ENCODE measurements at regions not wholly inside any gene's neighbourhood (a gene's known extent, or its start where the extent isn't known, plus 50 kb on each side); places are given as distances from the start of the nearest gene placed in this dataset.

DNA sequence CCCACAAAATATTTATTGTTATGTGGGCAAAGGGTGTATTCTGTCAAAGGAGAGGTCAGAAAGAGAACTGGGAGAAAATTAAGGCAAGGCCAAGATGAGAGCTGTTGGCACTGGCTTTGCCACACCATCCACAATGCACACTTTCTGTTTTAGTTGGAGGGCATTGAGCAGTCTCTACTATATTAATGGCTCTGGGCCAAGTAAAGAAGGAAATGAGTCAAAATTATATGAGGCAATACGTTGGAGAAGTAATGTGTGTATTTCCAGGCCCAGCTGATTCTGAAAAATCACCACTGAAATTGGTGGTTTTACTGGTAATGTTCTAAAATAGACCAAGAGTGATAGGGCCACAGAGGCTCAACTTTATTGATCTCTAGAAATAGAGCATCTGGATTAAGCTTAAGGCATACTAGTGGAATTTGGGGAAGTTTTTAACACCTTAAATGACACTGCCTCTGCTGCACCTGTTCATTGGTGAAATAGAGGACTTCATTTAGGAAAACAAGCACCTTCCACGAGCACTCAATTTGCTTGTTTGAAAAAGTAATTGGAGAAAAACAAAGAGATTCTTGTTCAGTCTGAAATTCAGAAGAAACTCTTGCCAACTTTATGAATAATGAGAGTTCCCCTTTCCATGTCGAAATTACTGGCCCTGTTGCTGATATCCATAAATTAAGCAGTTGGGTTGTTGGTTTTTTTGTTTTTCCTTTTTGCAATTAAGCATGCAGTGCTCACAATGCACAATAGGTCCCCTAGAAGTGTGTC lies 424.9 kb downstream of the ADGRL2 start:
- DNase-seq: peak in 1 of 2 donors; percentile 75

DNA sequence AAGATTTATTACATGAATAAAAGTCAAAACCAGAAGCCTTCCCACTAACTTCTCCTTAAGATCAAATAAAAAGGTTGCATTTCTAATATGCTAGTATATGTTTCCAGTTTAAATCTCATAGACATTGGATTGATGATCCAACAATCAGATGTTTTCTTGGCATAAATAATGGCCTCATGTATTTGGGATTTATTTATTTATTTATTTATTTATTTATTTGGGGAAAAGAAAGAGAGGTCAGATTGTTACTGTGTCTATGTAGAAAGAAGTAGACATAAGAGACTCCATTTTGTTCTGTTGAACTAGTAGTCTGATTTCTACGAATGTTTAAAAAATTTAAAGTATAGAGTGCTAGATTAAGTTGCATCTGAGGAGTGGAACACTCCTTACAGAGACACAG lies 422.4 kb downstream of the ADGRL2 start:
- no peak for DNase-seq

GRCh38 chr1:82221721-82222120 lies 421.0 kb downstream of the ADGRL2 start:
- no peak for DNase-seq

- no peak for DNase-seq
Measured at GRCh38 chr1:82220754-82221153, 420.0 kb downstream of the ADGRL2 start.

- DNase-seq: no peak
Measured at GRCh38 chr1:82219841-82220240, 419.1 kb downstream of the ADGRL2 start.

DNA sequence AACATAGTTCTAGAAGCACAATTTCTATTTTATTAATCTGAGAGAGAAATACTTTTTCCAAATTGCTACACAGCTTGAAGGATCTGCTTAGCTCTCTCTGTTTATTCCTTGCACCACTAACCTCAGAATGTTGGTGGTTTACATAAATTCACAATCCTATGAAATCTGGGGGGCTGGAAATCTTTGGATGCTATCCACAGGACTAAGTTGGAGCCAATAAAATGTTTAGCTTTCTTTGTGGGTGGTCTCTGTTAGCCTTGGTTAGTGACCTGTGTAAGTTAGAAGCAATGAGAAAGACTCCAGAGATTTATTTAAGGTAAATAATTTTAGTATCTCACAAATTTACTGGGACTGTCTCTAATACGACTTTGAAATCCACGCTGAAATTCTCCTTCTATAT lies 418.1 kb downstream of the ADGRL2 start:
- DNase-seq: no peak

DNA sequence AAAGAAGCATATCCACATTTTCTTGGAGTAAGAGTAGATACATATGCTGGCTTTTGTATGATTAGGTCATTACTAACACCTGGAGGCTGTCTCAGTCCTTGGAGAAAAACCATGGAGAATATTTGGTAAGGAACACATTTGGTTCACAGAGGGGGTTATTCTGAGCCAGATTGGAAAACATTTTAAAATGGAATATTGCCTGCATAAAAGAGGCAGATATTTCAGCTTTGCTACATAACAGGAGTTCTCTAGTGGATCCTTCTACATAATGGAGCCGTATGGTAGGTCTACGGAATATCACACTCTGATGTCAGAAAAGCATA lies 415.1 kb downstream of the ADGRL2 start:
- no peak for DNase-seq

DNA sequence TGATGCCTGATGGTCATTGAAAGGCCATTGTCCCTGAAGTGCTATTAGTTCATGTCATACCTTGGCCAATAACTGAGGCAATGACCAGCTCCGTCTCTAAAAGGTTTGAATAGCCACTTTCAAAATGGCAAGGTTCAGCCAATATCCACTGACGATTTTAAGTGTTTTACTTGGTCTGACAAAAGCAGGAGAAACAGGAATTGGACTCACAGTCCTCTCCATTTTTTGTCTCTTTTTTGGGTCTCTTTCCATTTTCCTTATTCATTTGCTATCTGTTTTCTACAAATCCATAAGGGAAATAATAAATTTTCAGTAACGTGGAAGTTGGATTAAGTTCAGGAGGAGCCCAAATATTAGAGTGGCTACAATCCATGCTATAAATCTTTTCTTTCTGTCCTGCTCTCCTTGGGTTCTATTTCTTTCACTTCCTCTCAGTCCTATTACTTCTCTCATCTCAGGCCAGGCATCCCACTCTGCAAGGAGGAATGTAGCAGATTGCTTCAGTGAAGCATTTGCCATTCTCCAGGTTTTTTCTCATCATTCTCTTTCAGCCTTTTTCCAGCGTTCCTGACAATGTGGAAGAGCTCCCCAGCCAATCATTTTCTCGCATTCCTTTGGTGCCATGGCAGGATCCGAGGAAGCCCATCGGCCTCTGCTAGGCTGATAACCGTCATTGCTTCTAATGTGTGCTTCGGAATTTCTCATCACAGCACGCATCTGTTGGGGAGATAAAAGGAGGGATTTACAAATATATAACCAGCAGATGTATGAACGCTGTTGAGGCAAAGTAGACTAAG lies 414.5 kb downstream of the ADGRL2 start:
- no peak for DNase-seq

DNA sequence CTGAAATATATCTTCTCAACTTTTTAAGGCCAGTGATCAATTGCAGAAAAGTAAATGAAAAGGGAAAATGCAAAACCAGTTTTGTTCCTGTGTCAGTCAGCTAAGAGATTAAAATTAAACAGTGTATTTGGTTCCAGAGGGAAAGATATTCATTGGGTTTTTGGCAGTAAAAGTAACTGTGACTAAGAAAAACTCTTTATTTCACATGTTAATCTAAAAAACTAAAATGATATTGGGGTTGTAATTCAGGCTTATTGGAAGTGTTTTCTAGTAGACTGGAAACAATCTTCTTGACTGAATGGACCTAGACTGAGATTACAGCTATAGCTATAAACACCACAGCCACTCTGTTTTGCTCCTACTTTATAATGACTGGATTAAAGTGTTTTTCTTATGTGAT lies 413.9 kb downstream of the ADGRL2 start:
- no peak for DNase-seq

- DNase-seq: no peak
Measured at GRCh38 chr1:82197606-82198005, 396.9 kb downstream of the ADGRL2 start.

DNA sequence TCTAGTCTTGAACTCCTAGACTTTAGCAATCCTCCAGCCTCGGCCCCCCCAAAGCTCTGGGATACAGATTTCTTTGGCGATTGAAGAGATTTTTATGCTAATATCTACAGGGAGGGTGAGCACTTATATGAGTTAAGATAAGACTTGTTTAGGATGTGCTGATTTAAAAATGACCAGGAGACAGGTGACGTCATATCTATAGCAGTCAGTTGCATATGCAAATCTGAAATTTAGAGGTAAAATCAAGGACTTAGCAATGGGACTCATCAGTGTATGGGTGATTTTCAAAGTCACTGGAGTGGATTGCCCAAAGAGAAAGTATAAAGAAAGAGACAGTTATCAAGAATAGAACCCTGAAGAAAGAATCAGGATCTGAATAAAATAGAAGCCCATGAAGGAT lies 394.5 kb downstream of the ADGRL2 start:
- DNase-seq: no peak

DNA sequence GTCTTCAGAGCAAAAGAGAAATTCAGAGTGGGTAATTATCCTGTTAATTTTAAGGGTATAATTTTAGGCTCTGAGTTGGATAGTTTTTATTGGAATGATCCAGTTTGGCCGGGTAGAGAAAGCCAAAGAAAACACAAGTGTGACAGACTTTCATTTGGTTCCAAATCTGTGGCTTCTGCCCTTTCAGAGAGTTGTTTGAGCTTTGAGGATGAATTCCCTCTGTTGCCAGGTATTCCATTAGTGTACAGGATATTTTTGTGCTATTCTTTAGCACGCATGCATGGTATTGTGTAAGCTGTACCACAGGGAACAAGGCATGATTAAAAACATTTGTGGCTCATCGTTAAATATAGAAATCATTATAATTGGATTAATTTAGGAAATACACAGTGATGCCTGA lies 384.4 kb downstream of the ADGRL2 start:
- no peak for DNase-seq

DNA sequence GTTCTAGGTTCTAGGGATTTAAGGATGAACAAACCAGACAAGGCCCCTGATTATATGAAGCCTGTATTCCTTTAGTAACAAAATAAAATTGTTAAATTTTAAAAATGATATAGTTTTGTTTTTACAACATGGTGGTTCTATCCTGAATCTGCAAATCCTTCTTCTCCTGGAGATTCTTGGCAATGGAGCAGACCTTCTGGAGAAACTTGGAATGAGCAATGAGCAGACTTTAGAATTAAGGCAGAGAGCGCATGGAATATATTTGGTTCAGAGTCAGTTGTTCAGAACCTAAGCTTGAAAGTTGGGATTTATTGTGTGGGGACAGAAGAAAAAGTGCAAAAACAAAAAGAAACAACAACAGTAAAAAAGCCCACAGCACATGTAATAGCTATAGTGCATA lies 381.1 kb downstream of the ADGRL2 start:
- no peak for DNase-seq

DNA sequence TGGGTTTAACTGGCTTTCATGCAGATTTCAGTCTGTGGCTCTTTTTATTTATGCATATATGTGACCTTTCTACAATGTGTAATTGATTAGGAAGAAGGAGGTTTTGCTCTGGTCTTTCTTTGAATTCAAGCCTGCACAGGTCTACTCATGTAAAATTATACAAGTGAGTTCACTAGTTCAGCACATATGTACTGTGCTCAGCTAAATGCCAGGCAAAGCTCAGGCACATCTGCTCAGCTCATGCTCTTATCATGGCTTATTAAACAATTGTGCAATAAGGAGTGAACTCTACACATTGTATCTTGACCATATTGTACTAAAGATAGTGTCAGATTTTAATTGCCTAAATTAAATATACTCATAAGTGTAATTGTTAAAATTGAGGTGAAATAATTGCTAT lies 378.4 kb downstream of the ADGRL2 start:
- no peak for DNase-seq

DNA sequence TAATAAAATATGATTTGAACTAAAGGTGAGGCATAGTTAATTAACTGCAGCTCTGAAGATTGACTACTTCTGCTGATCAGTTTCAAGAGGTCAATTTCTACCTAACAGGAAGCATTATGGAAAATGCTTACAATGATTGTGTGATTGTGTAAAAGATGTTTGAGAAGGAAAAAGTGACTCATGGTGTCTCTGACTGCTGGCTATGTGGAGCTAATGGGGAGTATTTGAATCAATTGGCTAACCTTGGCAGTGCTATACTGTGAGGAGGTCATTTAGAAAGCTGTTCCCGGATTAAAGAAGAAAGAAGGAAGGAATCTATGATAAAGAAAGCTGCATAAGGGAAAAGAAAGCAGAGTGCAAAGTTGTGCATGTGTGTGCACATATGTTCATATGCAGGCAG lies 376.5 kb downstream of the ADGRL2 start:
- DNase-seq: no peak

- DNase-seq: no peak
Measured at GRCh38 chr1:82171955-82172354, 371.2 kb downstream of the ADGRL2 start.

DNA sequence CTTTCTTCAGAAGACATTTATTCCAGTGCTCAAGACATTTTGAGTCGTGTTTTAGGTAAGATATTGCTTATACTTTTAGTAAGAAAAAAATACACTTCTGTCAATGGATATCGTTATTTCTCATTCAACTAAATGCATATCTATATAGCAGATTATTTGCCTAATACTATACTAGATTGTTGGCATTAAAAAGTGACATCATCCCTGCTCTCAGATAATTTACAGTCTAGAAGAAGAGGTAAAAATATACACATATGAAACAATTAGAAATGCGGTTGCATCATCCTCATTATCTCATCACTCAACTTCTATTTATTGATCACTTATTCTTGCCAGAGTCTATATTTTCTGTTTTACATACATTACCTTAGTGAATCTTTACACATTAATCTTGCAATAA lies 367.7 kb downstream of the ADGRL2 start:
- no peak for DNase-seq

- DNase-seq: no peak
Measured at GRCh38 chr1:82165304-82165703, 364.6 kb downstream of the ADGRL2 start.

- DNase-seq: no peak
Measured at GRCh38 chr1:82162486-82163420, 362.0 kb downstream of the ADGRL2 start.

- DNase-seq: peak in 1 of 2 donors; percentile 49
Measured at GRCh38 chr1:82161700-82162141, 361.0 kb downstream of the ADGRL2 start.

DNA sequence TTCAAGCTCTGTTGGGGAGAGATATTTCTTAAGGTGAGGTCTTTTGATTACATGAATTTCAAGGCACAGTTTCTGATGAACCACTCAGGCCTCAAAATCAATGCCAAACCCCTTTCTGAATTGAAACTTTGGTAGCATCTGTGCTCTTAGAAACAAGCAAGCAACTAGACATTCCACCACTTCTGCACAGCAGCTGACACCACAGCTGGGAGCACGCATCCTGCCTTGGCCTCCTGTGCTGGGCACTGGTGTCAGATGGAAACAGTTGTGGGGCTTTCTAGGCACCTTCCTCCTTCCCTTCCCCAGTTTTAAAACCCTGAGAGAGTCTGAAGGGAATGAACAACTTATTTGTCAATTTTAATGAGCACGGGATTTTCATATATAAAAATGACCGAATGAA lies 360.2 kb downstream of the ADGRL2 start:
- DNase-seq: no peak

DNA sequence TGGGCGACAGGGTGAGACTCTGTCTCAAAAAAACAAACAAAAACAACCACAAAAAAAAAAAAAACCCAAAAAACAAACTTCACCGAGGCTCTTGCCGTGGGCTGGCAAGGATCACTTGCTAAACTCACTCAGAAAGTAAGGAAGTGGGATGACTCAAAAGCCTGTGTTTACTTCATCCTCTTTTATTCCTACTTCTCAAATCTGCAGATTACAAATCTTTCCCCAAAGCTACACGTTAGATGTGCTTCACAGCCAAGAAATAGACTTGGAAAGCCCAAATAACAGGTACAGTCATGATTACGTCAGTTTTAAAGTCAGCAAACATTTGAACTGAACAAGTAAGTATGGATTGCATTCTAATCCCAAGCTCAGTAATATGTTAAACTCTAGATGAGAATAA lies 359.3 kb downstream of the ADGRL2 start:
- no peak for DNase-seq

GRCh38 chr1:82158981-82159380 lies 358.2 kb downstream of the ADGRL2 start:
- DNase-seq: no peak

Data from bone marrow (tissue), 2 donors.